Uterus (tissue), 3 donors: ENCODE measurements at regions not wholly inside any gene's neighbourhood (a gene's known extent, or its start where the extent isn't known, plus 50 kb on each side); places are given as distances from the start of the nearest gene placed in this dataset.

Source experiments
- DNase-seq, 2 donors: peaks; one replicate each; pipeline ENCODE4 v3.0.0-alpha.2; 2019 to 2020
- H3K27ac ChIP-seq, 2 donors: fragments of 200-600 bp; sonication (generic); 1 replicate in 1 of 2; 2 replicates in 1 of 2; pipeline ENCODE4 v1.5.1; 2016 to 2018
- H3K27me3 ChIP-seq, 2 donors: fragments of 200-600 bp; sonication (generic); one replicate each; pipeline ENCODE4 v1.5.1; 2018 to 2019; ENCODE audit warnings: control low read depth in 1 of 2
- H3K36me3 ChIP-seq, 2 donors: fragments of 200-600 bp; sonication (generic); one replicate each; pipeline ENCODE4 v1.5.1; 2019; ENCODE audit warnings: control low read depth in 1 of 2
- H3K4me1 ChIP-seq, 2 donors: fragments of 200-600 bp; sonication (generic); one replicate each; pipeline ENCODE4 v1.5.1; 2018 to 2019; ENCODE audit warnings: control low read depth in 1 of 2
- H3K4me3 ChIP-seq, 2 donors: fragments of 200-600 bp; sonication (generic); 1 replicate in 1 of 2; 2 replicates in 1 of 2; pipeline ENCODE4 v1.5.1; 2018 to 2019; ENCODE audit warnings: mild to moderate bottlenecking in 1 of 2
- H3K9me3 ChIP-seq, 2 donors: fragments of 200-600 bp; sonication (generic); one replicate each; pipeline ENCODE4 v1.5.1; 2019; ENCODE audit warnings: control low read depth in 1 of 2
- POLR2A ChIP-seq, 2 donors: fragments of 450-650 bp; IDR thresholded peaks; one replicate each; pipeline ENCODE4 v1.6.1; 2016; ENCODE audit warnings: antibody characterized with exemption in 2 of 2, mild to moderate bottlenecking in 1 of 2, moderate library complexity in 1 of 2
- intact Hi-C: fragments of 100-400 bp; cut with DNase I; formaldehyde crosslinking; loops from one replicate; pipeline ENCODE4 v1.15.1; 2023; ENCODE audit warnings: low total_unique reads
- TF ChIP-seq, protein P1 (sequence below), 4 experiments: fragments of 200-600 bp in 2 of 4; fragments of 450-650 bp in 2 of 4; sonication (generic) in 2 of 4; IDR thresholded peaks; one replicate each; pipeline ENCODE4 v1.5.1; 2016 to 2019; ENCODE audit warnings: antibody characterized with exemption in 4 of 4, mild to moderate bottlenecking in 2 of 4, moderate library complexity in 1 of 4
- donor health status: DM: yes; HTN: yes; CAD: no.

DNA sequence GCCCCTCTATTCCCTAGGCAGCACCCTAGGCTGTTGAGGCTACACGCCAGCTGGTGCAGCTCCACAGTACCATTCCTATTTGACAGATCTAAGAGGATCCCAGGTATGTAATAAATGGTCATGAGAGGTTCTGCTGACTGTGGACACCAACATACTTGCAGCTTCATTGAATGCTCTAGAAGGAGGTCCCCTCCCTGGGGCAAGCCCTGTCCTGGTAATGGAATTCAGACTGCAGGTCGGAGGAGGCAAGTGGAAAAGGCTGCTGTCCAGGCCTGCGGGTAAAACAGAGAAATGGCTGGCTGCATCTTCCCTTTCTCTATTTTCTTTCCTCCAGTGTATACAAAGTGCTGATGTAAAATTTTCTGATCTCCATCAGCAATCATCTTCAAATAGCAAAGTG lies 66.1 kb upstream of the ZNF648 start:
- no peak for DNase-seq
- no peaks in the 10 kb centered on the region for H3K27me3 ChIP-seq
- H3K36me3 ChIP-seq: no peaks in the 10 kb centered on the region
- no peaks in the 10 kb centered on the region for H3K4me1 ChIP-seq
- no peak overlapping the region for H3K4me3 ChIP-seq
- no peaks in the 10 kb centered on the region for H3K9me3 ChIP-seq
- intact Hi-C loops: no loop called here
- no peak for TF ChIP-seq POLR2A (IDR thresholded peaks at IDR 0.05)
- TF ChIP-seq, protein P1, sequence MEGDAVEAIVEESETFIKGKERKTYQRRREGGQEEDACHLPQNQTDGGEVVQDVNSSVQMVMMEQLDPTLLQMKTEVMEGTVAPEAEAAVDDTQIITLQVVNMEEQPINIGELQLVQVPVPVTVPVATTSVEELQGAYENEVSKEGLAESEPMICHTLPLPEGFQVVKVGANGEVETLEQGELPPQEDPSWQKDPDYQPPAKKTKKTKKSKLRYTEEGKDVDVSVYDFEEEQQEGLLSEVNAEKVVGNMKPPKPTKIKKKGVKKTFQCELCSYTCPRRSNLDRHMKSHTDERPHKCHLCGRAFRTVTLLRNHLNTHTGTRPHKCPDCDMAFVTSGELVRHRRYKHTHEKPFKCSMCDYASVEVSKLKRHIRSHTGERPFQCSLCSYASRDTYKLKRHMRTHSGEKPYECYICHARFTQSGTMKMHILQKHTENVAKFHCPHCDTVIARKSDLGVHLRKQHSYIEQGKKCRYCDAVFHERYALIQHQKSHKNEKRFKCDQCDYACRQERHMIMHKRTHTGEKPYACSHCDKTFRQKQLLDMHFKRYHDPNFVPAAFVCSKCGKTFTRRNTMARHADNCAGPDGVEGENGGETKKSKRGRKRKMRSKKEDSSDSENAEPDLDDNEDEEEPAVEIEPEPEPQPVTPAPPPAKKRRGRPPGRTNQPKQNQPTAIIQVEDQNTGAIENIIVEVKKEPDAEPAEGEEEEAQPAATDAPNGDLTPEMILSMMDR (IDR thresholded peaks at IDR 0.05): no peak
- H3K27ac ChIP-seq: no peak overlapping the region

DNA sequence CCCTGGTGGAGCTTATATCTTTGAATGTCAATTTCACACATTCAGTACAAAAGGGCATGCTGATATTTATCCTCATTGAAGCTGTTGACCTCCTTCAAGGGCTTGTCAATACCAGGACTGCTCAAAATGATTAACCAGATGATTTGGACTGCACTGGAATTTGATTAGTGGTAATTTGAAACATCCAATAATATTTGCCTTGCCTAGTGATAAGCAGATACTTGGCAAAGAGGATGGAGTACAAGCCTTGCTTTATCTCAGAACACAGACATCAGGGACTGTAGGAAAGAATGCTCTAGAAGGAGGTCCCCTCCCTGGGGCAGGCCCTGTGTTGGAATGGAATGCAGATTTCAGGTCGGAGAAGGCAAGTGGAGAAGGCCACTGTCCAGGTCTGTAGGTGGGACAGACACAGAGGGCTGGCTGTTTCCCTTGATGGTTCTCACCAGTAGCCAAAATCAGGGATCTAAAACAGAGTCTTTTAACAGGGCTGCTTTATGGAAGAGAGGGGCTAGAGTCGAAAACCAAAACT lies 64.8 kb upstream of the ZNF648 start:
- Histone ChIP-seq H3K4me3 (no peak overlapping the region), H3K9me3 (no peaks in the 10 kb centered on the region), H3K4me1 (no peaks in the 10 kb centered on the region), H3K27me3 (no peaks in the 10 kb centered on the region), H3K27ac (no peak overlapping the region), H3K36me3 (no peaks in the 10 kb centered on the region)
- intact Hi-C loops: no loop called here
- TF ChIP-seq POLR2A (IDR thresholded peaks at IDR 0.05): no peak
- TF ChIP-seq, protein P1 (IDR thresholded peaks at IDR 0.05): no peak
- no peak for DNase-seq

DNA sequence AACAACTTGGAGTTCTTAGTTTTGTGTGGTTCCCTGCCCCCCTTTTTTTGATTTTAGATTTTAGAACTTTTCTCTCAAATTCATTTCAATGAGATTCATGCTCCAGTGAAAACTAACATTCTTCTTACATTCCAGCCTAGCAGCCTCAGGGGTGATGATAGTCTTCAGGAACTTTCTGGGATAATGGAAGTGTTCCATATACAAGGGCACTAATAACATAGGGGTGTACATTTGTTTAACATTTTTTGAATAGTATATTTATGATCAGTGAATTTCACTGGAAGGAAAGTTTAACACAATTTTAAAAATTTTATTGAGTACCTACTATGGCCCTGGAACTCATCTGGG lies 61.4 kb upstream of the ZNF648 start:
- Histone ChIP-seq H3K36me3 (no peaks in the 10 kb centered on the region), H3K4me3 (no peak overlapping the region), H3K4me1 (no peaks in the 10 kb centered on the region), H3K9me3 (no peaks in the 10 kb centered on the region), H3K27me3 (no peaks in the 10 kb centered on the region), H3K27ac (no peak overlapping the region)
- DNase-seq: no peak
- intact Hi-C loops: no loop called here
- TF ChIP-seq, protein P1 (IDR thresholded peaks at IDR 0.05): no peak
- TF ChIP-seq POLR2A (IDR thresholded peaks at IDR 0.05): no peak

DNA sequence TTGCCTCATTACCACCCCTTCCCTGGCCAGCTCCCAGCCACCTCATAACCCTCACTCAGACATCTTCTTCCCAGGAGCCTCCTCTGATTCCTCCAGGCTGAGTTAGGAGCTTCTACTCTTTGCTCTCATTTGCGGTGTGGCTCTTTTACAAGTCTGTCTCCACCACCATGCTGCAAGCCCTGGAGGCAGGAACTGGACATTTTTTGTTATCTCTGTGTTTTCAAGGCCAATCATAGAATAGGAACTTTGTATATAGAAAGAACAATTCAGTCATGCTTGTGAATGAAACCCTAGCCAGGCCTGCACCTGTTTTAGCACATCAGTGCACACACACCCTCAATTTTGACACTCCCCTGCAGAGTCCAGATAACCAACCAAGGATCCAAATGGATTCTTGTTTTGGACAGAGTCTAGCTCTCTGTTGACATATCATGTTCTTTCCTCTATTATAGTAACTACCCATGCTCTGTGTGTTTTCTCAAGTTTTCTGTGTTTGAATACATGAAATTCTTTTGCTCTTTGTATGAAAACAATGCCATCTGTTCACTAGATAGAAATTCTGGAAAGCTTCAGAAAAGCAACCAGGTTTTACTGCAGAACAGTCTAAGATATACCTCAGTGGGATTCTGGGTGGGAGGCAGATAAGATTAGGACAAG lies 60.9 kb upstream of the ZNF648 start:
- intact Hi-C loops: no loop called here

DNA sequence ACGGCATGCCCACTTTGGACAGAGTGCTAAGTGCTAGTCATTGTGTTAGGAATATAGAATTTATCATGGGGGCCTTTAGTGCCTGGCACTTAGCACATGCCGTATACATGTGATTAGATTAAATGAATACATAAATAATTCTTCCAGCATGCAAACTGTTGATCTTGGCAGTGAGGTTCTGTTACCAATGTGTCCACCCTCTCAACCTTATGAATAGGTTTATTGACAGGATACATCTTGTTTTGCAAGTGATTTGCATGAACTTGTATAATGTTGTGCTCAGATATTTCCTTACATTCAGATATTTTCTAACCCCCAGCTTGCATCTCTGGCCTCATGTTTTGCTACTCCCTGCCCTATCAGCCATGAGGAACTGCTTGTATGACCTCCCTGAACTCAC lies 60.3 kb upstream of the ZNF648 start:
- TF ChIP-seq POLR2A (IDR thresholded peaks at IDR 0.05): no peak
- TF ChIP-seq, protein P1 (IDR thresholded peaks at IDR 0.05): no peak
- Histone ChIP-seq H3K4me3 (no peak overlapping the region), H3K27ac (peak overlapping the region; percentile 74), H3K27me3 (no peaks in the 10 kb centered on the region), H3K9me3 (no peaks in the 10 kb centered on the region), H3K36me3 (no peaks in the 10 kb centered on the region), H3K4me1 (no peaks in the 10 kb centered on the region)
- no peak for DNase-seq
- intact Hi-C loops: no loop called here

More for the DNA sequence above, 60.9 kb upstream of the ZNF648 start:
- Histone ChIP-seq H3K27me3 (no peaks in the 10 kb centered on the region), H3K4me1 (no peaks in the 10 kb centered on the region), H3K36me3 (no peaks in the 10 kb centered on the region), H3K4me3 (no peak overlapping the region), H3K27ac (no peak overlapping the region), H3K9me3 (no peaks in the 10 kb centered on the region)
- DNase-seq: no peak
- TF ChIP-seq POLR2A (IDR thresholded peaks at IDR 0.05): no peak
- TF ChIP-seq, protein P1 (IDR thresholded peaks at IDR 0.05): no peak
